ENCODE measurements at regions not wholly inside any gene's neighbourhood (a gene's known extent, or its start where the extent isn't known, plus 50 kb on each side); places are given as distances from the start of the nearest gene placed in this dataset.
"Not testable (repeated sequence)": the region's sequence is repeated elsewhere in the genome, so short reads cannot be mapped to it uniquely, and the experiment has no call there.

GRCh38 chr2:123359636-123360035, 665.5 kb upstream of the CNTNAP5 start:
- DNase-seq (ENCODE audit: low read depth in 4 of 4, low spot score in 3 of 4): no peak

- DNase-seq (ENCODE audit: low read depth in 4 of 4, low spot score in 3 of 4): no peak
Observed at GRCh38 chr2:123362671-123363440, 662.2 kb upstream of the CNTNAP5 start.

DNA sequence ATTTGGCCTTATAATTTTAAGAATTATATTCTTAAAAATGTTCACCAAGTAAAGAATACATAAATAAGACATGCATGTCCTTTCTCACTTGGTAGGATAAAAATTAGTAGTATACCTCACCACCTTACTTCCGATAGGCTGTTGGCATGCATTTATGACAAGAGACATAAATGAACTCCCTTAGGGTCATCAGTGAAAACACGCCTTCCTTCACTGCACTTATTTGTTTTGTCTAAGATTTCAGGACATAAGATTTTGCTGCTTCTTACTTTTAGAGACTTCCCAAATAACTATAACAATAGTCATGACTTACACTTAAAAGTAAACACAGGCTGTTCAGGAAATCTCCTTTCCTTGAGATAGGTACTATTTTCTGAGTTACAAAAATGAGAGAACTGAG, 661.3 kb upstream of the CNTNAP5 start:
- no peak for DNase-seq (ENCODE audit: low read depth in 4 of 4, low spot score in 3 of 4)

DNA sequence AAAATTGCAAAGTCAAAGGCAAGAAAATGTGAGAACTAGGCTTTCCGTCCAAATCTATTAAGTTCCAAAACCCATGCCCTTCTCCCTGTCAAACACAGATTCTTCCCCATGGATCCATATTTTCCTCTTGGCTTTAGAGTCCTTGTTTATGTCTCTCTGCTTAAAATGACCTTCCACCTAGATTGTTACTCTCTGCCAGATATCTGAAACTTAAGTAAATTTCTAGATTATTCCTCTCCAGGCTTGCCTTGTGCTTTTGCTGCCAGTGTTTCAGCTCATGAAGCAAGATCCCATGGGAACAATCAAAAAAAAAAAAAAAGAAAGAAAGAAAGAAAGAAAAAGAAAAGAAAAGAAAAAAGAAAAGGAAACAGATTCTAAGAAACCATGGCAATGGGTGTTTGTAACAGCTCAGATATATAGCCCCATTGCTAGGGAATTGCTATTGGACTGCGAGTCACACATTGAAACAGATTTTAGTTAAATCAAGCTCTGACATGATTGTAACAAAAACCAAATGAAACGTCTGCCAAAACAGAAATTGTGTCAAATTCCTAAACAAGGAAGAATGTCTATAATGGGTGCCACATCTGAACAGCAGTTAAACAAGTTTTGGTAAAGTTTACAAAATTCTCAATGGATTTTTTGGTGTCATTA, 660.7 kb upstream of the CNTNAP5 start:
- DNase-seq (ENCODE audit: low read depth in 4 of 4, low spot score in 3 of 4): no peak

- DNase-seq (ENCODE audit: low read depth in 4 of 4, low spot score in 3 of 4): no peak
Observed at GRCh38 chr2:123366239-123366837, 658.7 kb upstream of the CNTNAP5 start.

GRCh38 chr2:123370186-123370585, 654.9 kb upstream of the CNTNAP5 start:
- no peak for DNase-seq (ENCODE audit: low read depth in 4 of 4, low spot score in 3 of 4)

GRCh38 chr2:123371535-123371934, 653.6 kb upstream of the CNTNAP5 start:
- DNase-seq (ENCODE audit: low read depth in 4 of 4, low spot score in 3 of 4): no peak

DNA sequence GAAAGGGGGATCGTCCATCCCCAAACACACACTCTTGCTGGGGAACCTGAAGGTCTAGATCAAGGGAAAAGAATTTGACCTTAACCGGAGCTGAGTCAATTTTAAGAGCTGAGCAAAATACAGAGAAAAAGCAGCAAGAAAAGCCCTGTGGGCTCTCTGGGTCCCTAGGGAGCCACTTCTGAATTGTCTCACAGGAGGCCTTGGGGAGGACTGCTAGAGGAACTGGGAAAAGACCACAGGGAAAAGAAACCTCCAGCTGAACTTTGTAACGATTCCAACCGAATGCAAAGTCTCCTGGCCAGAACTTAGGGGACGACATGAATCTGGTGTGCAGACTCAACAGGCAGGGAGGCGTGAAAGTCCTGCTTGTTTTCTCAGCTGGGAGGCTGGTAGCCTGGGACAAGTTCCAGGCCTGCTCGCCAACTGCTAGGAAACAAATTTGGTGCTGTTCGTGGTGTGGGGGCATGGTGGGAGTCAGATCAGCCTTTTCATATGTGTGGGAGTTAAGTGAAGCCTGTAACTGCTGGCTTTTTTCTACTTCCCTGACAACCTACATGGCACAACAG, 644.6 kb upstream of the CNTNAP5 start:
- DNase-seq (ENCODE audit: low read depth in 4 of 4, low spot score in 3 of 4): no peak

- DNase-seq (ENCODE audit: low read depth in 4 of 4, low spot score in 3 of 4): no peak
Observed at GRCh38 chr2:123415678-123416077, 609.4 kb upstream of the CNTNAP5 start.

DNA sequence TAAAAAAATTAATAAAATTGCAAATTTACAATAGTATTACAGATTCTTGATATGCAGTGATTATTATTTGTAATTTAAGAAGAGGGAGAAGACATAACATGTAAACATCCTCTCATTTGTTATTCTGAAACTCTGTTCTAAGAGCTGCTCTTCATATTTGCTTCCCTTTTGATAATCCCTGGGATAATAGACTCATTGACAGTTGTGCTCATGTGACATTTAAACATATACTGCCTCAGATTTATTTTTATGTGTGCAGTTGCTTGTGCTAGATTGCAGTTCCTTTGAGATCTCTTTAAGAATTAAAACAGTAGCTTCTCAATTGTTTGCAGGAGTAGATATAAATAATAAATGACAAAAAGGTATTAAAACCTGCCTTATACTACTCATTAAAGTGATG, 605.1 kb upstream of the CNTNAP5 start:
- no peak for DNase-seq (ENCODE audit: low read depth in 4 of 4, low spot score in 3 of 4)

DNA sequence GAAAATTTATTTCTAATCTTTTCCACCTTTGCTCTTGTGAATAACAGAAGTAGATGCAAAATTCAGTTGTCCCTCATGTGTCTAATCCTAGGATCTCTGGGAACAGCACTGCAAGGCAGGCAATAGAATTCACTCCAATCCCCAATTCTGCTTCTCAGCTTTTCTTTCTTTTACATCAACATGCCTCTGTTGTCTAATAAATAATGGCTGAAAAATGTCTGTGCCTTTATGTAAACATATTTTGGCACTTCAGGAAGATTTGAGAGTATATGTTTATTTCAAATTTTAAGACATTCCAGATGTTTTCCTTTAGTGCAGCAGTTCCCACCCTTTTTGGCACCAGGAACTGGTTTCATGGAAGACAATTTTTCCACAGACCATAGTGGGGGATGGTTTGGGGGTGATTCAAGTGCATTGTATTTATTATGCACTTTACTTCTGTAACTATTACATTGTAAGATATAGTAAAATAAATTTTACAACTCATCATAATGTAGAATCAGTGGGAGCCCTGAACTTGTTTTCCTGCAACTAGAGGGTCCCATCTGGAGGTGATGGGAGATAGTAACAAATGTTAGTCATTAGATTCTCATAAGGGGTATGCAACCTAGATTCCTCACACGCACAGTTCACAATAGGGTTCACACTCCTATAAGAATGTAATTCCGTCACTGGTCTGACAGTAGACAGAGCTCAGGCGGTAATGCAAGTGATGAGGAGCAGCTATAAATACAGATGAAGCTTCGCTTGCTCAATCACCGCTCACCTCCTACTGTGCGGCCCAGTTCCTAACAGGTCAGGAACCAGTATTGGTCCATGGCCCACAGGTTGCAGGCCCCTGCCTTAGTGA, 590.3 kb upstream of the CNTNAP5 start:
- peak; percentile 13 to 43 (median 38) for DNase-seq (ENCODE audit: low read depth in 4 of 4, low spot score in 3 of 4)

GRCh38 chr2:123438251-123438650, 586.8 kb upstream of the CNTNAP5 start:
- DNase-seq (ENCODE audit: low read depth in 4 of 4, low spot score in 3 of 4): no peak

DNA sequence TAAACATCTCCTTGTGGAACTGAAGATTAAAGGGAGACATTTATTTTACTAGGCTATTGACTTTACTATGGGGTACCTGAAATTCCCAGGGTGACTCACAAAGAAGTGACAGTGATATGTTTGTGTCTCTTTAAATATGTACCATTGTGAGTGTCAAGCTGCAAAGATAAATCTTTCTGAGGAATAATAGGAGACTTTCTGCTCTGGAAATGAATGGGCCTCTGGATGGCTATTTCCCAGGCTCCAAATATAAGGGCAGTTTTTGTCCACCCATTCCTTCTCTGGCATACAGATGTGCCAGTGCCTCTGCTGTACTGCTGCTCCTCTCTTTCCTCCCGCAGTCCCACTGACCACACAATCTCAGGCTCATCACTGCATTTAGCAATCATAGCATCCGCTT, 586.4 kb upstream of the CNTNAP5 start:
- no peak for DNase-seq (ENCODE audit: low read depth in 4 of 4, low spot score in 3 of 4)

DNA sequence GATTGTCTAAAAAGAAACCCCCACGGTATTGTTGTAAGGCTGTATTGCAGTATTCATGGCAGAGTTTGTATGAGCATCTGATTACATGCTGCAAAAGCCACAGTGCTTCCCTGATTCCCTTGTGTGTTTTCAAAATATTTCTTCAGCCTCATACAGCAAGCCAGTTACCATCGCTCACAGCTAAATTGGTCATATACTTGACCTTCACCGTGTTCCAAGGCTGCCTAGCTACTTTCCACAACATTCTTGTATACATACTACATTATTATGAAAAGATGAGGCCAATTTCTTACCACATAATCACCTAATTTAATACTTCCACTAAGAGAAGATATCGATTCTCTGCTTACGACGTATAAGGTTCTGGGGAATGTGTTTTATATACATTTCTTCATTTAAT, 576.3 kb upstream of the CNTNAP5 start:
- DNase-seq (ENCODE audit: low read depth in 4 of 4, low spot score in 3 of 4): no peak

DNA sequence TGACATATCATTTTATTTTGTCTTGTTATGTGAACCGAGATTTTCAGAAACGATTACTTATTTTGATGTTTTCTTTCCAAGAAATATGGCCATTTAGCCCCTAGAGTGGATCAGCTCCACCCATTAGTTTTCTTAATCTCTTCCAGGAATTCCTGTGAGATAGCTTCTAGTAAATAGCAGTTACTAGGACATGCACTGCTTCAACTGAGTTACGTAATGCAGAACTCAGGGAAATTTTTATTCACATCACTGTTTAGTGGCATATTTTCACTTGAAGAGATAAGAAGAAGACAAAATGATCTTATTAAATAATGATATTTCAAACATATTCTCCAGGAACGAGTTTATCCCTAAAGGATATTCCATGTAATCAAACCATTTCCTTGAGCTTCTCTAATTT, 573.5 kb upstream of the CNTNAP5 start:
- DNase-seq (ENCODE audit: low read depth in 4 of 4, low spot score in 3 of 4): no peak

- no peak for DNase-seq (ENCODE audit: low read depth in 4 of 4, low spot score in 3 of 4)
Observed at GRCh38 chr2:123453046-123453700, 571.9 kb upstream of the CNTNAP5 start.

DNA sequence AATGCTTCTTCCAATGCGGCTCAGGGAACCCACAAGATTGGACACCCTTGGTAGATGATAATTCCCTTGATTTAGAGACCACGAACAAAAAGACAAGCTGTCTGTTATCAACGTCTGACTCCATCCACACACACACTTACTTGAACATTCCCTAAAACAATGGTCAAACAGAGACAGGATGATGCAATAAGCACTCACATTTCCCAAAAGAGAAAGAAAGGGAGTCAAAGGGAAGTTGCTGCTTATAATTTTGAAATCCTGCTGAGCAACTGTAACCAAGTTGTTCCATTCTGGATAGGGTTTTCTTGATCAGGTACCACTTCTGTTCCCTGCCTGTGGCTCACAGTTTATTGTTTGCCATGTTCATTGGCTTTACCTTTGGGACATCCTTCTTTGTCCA, 571.3 kb upstream of the CNTNAP5 start:
- DNase-seq (ENCODE audit: low read depth in 4 of 4, low spot score in 3 of 4): no peak

- not testable (repeated sequence) for DNase-seq (ENCODE audit: low read depth in 4 of 4, low spot score in 3 of 4)
Observed at GRCh38 chr2:123455234-123455633, 569.9 kb upstream of the CNTNAP5 start.

DNA sequence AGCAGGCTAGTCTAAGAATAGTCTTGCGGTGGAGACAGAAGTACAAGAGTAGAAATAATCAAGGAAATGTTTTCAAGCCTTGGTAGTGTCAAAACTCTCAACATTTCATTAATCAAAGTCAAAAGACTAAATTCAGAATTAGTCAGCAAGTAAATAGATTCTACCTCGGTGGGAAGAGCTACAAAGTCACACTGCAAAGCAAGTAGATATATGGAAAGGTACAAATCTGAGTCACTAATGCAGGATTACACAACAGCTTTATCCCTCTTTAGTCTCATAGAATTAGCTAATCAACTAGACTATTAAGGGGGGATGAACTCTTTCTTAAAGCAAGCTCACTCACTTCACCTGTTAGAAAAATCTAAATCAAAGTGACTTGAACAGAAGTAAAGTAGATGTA, 568.7 kb upstream of the CNTNAP5 start:
- no peak for DNase-seq (ENCODE audit: low read depth in 4 of 4, low spot score in 3 of 4)

- DNase-seq (ENCODE audit: low read depth in 4 of 4, low spot score in 3 of 4): no peak
Observed at GRCh38 chr2:123463886-123464285, 561.2 kb upstream of the CNTNAP5 start.

Measured in right renal pelvis (tissue), 4 donors.